22Rv1 (cell line): ENCODE measurements at regions not wholly inside any gene's neighbourhood (a gene's known extent, or its start where the extent isn't known, plus 50 kb on each side); places are given as distances from the start of the nearest gene placed in this dataset.

Source experiments
- ZFX ChIP-seq: fragments of 450-650 bp; IDR thresholded peaks from 2 replicates; pipeline ENCODE4 v1.6.1; 2017; ENCODE audit warnings: antibody characterized with exemption, borderline replicate concordance
- TF ChIP-seq, protein P1 (sequence below): fragments of 450-650 bp; IDR thresholded peaks from 2 replicates; pipeline ENCODE4 v1.5.1; 2017; ENCODE audit warnings: mild to moderate bottlenecking

DNA sequence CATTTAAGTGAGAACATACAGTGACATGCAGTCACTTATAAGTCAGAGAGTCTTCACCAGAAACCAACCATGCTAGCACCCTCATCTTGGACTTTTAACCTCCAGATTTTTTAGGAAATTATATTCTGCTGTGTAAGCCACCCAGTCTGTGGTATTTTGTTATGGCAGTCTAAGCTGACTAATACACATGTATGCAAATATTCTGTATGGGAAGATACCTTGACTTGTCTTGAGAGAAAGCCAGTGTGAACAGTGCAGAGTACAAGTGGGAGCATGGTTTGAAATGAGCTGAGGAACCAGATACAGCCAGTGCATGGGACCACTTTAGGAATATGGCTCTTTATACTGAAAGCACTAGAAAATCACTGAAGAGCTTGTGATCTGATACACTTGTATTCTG, 110.4 kb upstream of the MAP9 start:
- TF ChIP-seq, protein P1, sequence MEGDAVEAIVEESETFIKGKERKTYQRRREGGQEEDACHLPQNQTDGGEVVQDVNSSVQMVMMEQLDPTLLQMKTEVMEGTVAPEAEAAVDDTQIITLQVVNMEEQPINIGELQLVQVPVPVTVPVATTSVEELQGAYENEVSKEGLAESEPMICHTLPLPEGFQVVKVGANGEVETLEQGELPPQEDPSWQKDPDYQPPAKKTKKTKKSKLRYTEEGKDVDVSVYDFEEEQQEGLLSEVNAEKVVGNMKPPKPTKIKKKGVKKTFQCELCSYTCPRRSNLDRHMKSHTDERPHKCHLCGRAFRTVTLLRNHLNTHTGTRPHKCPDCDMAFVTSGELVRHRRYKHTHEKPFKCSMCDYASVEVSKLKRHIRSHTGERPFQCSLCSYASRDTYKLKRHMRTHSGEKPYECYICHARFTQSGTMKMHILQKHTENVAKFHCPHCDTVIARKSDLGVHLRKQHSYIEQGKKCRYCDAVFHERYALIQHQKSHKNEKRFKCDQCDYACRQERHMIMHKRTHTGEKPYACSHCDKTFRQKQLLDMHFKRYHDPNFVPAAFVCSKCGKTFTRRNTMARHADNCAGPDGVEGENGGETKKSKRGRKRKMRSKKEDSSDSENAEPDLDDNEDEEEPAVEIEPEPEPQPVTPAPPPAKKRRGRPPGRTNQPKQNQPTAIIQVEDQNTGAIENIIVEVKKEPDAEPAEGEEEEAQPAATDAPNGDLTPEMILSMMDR: no peak
- no peak for TF ChIP-seq ZFX
